HS-27A (cell line): ENCODE measurements at regions not wholly inside any gene's neighbourhood (a gene's known extent, or its start where the extent isn't known, plus 50 kb on each side); places are given as distances from the start of the nearest gene placed in this dataset.

ENCODE experiments used
- DNase-seq: peaks from one replicate; pipeline ENCODE4 v3.0.0-alpha.2; 2012; ENCODE audit warnings: low read depth, missing footprints

GRCh38 chr5:119792161-119792799, 162.9 kb downstream of the FAM170A start:
- no peak for DNase-seq

GRCh38 chr5:119795768-119796167, 166.4 kb downstream of the FAM170A start:
- DNase-seq, result no peak

- no peak for DNase-seq
These were observed 172.2 kb downstream of the FAM170A start for GRCh38 chr5:119801570-119801969.

- no peak for DNase-seq
These were observed 178.7 kb downstream of the FAM170A start for GRCh38 chr5:119808024-119808423.

GRCh38 chr5:119808474-119808873, 179.1 kb downstream of the FAM170A start:
- no peak for DNase-seq

GRCh38 chr5:119810217-119810616, 180.9 kb downstream of the FAM170A start:
- DNase-seq, result no peak

GRCh38 chr5:119811458-119811857, 182.1 kb downstream of the FAM170A start:
- no peak for DNase-seq

GRCh38 chr5:119814655-119815054, 185.3 kb downstream of the FAM170A start:
- DNase-seq, result no peak

- no peak for DNase-seq
These were observed 186.7 kb downstream of the FAM170A start for GRCh38 chr5:119816055-119816454.

GRCh38 chr5:119820016-119820415, 190.7 kb downstream of the FAM170A start:
- DNase-seq, result no peak

- no peak for DNase-seq
These were observed 191.2 kb downstream of the FAM170A start for GRCh38 chr5:119820608-119821007.

- no peak for DNase-seq
These were observed 199.2 kb downstream of the FAM170A start for GRCh38 chr5:119828541-119828940.

GRCh38 chr5:119829341-119829740, 200.0 kb downstream of the FAM170A start:
- no peak for DNase-seq

- DNase-seq, result no peak
These were observed 203.8 kb downstream of the FAM170A start for GRCh38 chr5:119833176-119833575.

GRCh38 chr5:119840175-119840574, 210.8 kb downstream of the FAM170A start:
- DNase-seq, result no peak

GRCh38 chr5:119852140-119852539, 222.8 kb downstream of the FAM170A start:
- DNase-seq, result no peak

- DNase-seq, result no peak
These were observed 231.1 kb downstream of the FAM170A start for GRCh38 chr5:119860463-119860862.

- no peak for DNase-seq
These were observed 233.3 kb downstream of the FAM170A start for GRCh38 chr5:119862619-119863018.

GRCh38 chr5:119864286-119864685, 234.9 kb downstream of the FAM170A start:
- no peak for DNase-seq

- no peak for DNase-seq
These were observed 244.3 kb downstream of the FAM170A start for GRCh38 chr5:119873611-119874010.

GRCh38 chr5:119876522-119876921, 247.2 kb downstream of the FAM170A start:
- no peak for DNase-seq

- DNase-seq, result no peak
These were observed 249.4 kb downstream of the FAM170A start for GRCh38 chr5:119878712-119879111.

- DNase-seq, result no peak
These were observed 250.1 kb downstream of the FAM170A start for GRCh38 chr5:119879446-119879845.

- no peak for DNase-seq
These were observed 265.7 kb downstream of the FAM170A start for GRCh38 chr5:119895066-119895465.
